Psoas muscle (tissue), 7 donors: ENCODE measurements at regions not wholly inside any gene's neighbourhood (a gene's known extent, or its start where the extent isn't known, plus 50 kb on each side); places are given as distances from the start of the nearest gene placed in this dataset.

ENCODE experiments used
- ATAC-seq, 4 donors: fragments of 200-7000 bp; cut with Tn5 transposase; one replicate each; pipeline ENCODE4 v1.9.1; 2020; ENCODE audit warnings: moderate library complexity in 3 of 4, mild to moderate bottlenecking in 2 of 4
- DNase-seq, 2 donors: peaks; one replicate each; pipeline ENCODE4 v3.0.0-alpha.2; 2020
- H3K27ac ChIP-seq: fragments of 200-600 bp; one replicate; pipeline ENCODE4 v1.8.0; 2022
- H3K27me3 ChIP-seq, 3 donors: fragments of 200-600 bp in 1 of 3; one replicate each; pipeline versions ENCODE4 v1.6.1 to v1.8.0; 2013 to 2022; ENCODE audit warnings: low read length in 2 of 3, mild to moderate bottlenecking in 2 of 3, moderate library complexity in 1 of 3; ENCODE audit not compliant: insufficient read depth in 3 of 3
- H3K36me3 ChIP-seq, 2 donors: fragments of 200-600 bp in 1 of 2; one replicate each; pipeline versions ENCODE4 v1.6.1 to v1.8.0; 2013 to 2022; ENCODE audit warnings: low read depth in 1 of 2, mild to moderate bottlenecking in 1 of 2, moderate library complexity in 1 of 2; ENCODE audit not compliant: insufficient read depth in 1 of 2
- H3K4me1 ChIP-seq: fragments of 200-600 bp; one replicate; pipeline ENCODE4 v1.8.0; 2022
- H3K4me3 ChIP-seq: fragments of 200-600 bp; one replicate; pipeline ENCODE4 v1.8.0; 2022; ENCODE audit warnings: mild to moderate bottlenecking
- H3K9me3 ChIP-seq: fragments of 200-600 bp; one replicate; pipeline ENCODE4 v1.8.0; 2022
- CTCF ChIP-seq: fragments of 200-600 bp; IDR thresholded peaks from one replicate; pipeline ENCODE4 v1.8.0; 2022; ENCODE audit warnings: antibody characterized with exemption
- WGBS, 3 donors: extraction: QIAGEN DNeasy Blood & Tissue Kit; methylation state at CpG; one replicate each; pipeline versions ENCODE4 v1.1.6 to v1.1.7; 2013; 5-methylcytosine and 5-hydroxymethylcytosine counted together
- intact Hi-C, 2 donors: fragments of 100-400 bp; cut with DNase I; formaldehyde crosslinking; loops; one replicate each; pipeline versions ENCODE4 v1.11.0 to v1.14.2; 2022
- donor health status: healthy with polysubstance abuse.
- donor health status: DM: no; HTN: no; CAD: no; lungs with moderate emphysema.
- donor health status: Bipolar disorder and iron deficiency.
- donor health status: healthy.
- donor health status: DM: yes; HTN: yes; CAD: no.
- donor health status: DM: no; HTN: no; CAD: no.
- donor health status: DM: yes; HTN: yes; CAD: no.

DNA sequence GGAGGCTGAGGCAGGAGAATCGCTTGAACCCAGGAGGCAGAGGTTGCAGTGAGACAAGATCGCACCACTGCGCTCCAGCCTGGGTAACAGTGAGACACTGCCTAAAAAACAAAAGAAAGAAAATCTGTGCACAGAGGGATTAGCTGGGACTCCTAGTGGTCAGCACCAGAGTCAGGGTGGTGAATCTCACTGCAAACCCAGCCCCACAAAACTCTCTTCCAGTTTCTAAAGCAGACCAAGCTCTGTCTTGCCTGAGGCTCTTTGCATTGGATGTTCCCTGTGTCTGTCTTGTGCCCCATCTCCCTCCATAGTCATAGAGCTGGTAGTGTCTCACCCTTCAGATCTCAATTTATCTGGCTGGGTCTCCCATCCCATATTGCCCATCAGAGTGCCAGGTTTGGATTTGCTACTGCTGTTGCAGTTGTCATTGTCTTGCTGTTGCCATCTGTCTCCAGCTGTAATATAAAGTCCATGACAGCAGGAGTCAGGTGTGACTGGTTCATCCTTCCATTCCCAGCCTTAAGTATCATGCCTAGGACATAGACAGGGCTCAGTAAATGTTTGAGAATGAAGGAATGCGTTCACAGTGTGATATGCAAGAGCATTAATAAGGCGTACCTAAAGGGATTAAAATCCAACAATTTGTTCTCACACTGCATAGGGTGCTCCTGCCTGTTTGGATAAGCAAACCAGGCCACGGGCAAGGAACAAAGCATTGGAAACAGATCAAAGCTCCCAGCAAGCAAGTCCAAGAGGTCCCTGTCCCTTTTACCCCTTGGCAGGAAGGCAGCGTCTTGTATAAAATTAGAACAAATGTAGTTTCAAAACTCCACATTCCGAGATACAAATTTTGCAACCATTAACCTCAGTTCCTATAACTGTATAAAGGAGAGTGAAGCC lies 614.6 kb upstream of the CDH5 start:
- H3K4me1 ChIP-seq = peaks cover 4% of the 10 kb centered on the region
- 60 to 70% (median 63%) methylated on average over 8 of the region's 8 CpGs for WGBS, 3 donors
- DNase-seq = no peak
- H3K27me3 ChIP-seq = peaks cover 0 to 3% (median 0%) of the 10 kb centered on the region in 3 donors
- ATAC-seq = no peak
- no peaks in the 10 kb centered on the region for H3K9me3 ChIP-seq
- no peak overlapping the region for H3K4me3 ChIP-seq
- intact Hi-C loops = no loop called here
- TF ChIP-seq CTCF = no peak
- H3K27ac ChIP-seq = no peak overlapping the region
- no peaks in the 10 kb centered on the region for H3K36me3 ChIP-seq

- H3K27me3 ChIP-seq = peaks cover 0 to 3% (median 0%) of the 10 kb centered on the region in 3 donors
- no peak overlapping the region for H3K4me3 ChIP-seq
- H3K4me1 ChIP-seq = no peaks in the 10 kb centered on the region
- TF ChIP-seq CTCF = no peak
- intact Hi-C loops = no loop called here
- DNase-seq (no peak), ATAC-seq (no peak)
- no peak overlapping the region for H3K27ac ChIP-seq
- H3K9me3 ChIP-seq = no peaks in the 10 kb centered on the region
- 72 to 74% (median 73%) methylated on average over 6 of the region's 6 CpGs for WGBS, 3 donors
- H3K36me3 ChIP-seq = no peaks in the 10 kb centered on the region
Observed at GRCh38 chr16:65749506-65749905, 617.0 kb upstream of the CDH5 start.

GRCh38 chr16:65746941-65747340 lies 619.5 kb upstream of the CDH5 start:
- no peak for TF ChIP-seq CTCF
- Histone ChIP-seq H3K9me3 (no peaks in the 10 kb centered on the region), H3K36me3 (no peaks in the 10 kb centered on the region), H3K27me3 (peaks cover 0 to 3% (median 0%) of the 10 kb centered on the region in 3 donors), H3K27ac (no peak overlapping the region), H3K4me3 (no peak overlapping the region), H3K4me1 (no peaks in the 10 kb centered on the region)
- no peak for DNase-seq
- ATAC-seq = no peak
- intact Hi-C loops = no loop called here
- 86 to 95% (median 90%) methylated on average over 4 of the region's 4 CpGs for WGBS, 3 donors

DNA sequence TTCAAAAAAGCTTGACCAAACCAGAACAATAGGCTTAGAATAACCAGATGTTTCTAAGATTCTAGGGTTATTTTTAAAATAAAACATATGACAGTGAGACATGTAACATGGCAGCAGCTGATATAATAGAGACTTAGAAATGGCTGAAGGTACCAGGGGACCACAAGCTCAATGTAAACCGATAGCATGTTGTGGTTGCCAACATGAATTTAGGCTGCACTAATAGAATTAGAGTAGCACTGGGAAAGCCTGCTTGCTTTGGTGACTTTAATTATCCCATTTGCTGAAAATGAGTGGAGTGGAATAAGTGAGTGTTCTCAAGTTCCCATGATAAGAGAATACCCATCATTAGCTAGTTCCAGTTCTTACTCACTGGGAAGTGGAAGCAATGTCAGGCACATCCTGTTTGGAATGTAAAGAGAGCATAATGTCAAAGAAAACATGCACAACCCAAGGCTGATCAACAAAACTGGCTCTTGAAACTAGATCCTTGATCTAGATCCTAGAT lies 621.2 kb upstream of the CDH5 start:
- intact Hi-C loops = no loop called here
- WGBS, 3 donors = 23 to 46% (median 46%) methylated on average over 1 of the region's 1 CpG

More for the DNA sequence above, 621.2 kb upstream of the CDH5 start:
- no peak for ATAC-seq
- H3K4me3 ChIP-seq = no peak overlapping the region
- no peak overlapping the region for H3K27ac ChIP-seq
- H3K4me1 ChIP-seq = no peaks in the 10 kb centered on the region
- TF ChIP-seq CTCF = no peak
- H3K27me3 ChIP-seq = peaks cover 0 to under 1% (median 0%) of the 10 kb centered on the region in 3 donors
- H3K36me3 ChIP-seq = no peaks in the 10 kb centered on the region
- no peaks in the 10 kb centered on the region for H3K9me3 ChIP-seq
- DNase-seq = no peak
